HG02610 (cell line): ENCODE measurements at regions not wholly inside any gene's neighbourhood (a gene's known extent, or its start where the extent isn't known, plus 50 kb on each side); places are given as distances from the start of the nearest gene placed in this dataset.
"Not testable (repeated sequence)": the region's sequence is repeated elsewhere in the genome, so short reads cannot be mapped to it uniquely, and the experiment has no call there.

Experiments used
- ATAC-seq: cut with Tn5 transposase; IDR thresholded peaks from one replicate; pipeline ENCODE4 v1.9.1; 2021; ENCODE audit warnings: mild to moderate bottlenecking, moderate library complexity; ENCODE audit not compliant: unreplicated experiment

DNA sequence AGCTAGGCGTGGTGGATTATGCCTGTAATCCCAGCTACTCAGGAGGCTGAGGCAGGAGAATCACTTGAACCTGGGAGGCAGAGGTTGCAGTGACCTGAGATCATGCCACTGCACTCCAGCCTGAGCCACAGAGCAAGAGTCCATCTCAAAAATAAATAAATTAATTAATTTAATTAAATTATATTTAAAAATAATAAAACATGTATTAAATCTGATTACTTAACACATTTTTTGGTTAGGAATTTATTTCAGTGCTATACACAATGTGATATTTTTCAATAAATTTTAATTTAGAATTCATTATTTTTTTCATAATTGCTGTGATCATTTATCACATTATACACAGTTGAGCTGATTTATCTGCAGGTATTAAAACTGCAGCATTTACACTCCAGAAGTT lies 1101.5 kb upstream of the MIR17HG start:
- ATAC-seq, result no peak

DNA sequence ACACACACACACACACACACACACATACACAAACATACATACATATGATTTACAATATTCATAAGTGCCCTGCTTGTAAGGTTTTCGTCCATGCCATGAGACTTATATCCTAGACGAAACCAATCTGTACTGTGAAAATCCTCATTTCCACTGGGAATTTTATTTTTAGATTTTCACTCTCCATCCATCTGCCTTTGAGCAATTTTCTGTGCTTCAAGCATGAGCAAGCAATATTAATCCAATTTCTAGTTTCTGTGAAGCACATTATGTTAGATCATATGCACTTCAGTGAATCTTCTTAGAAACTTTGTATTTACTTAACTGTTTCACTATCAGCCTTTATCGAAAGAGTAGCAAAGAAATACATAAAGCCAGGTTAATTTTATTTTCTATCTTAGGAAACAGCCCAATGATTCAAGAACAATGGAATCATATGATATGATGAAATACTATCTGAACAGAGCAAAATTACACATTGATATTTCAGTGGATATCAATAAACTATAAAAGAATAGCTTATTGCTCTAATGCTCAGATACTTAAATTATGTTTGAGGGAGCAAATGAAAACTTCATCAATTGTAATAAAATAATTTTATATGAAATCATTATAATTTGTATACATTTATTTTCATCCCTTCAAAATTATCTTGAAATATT lies 1100.7 kb upstream of the MIR17HG start:
- no peak for ATAC-seq

DNA sequence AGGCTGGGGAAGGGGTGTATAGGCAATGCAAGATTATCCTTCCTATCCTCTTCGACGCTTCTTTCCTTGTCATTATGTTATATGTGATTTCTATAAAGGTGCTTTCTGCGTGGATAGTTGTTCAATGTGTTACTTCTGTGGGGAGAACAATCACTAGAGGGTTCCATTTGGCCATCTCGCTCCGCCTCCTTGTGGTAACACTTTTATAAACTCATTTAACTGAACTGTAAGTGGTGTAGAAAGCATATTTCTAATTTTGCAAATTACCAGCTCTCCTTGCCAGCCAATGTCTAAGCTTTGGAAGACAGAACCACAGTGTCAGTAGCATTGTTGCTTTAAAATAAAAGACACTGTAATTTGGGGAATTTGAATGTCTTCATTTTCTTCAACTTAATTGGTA lies 1093.7 kb upstream of the MIR17HG start:
- no peak for ATAC-seq

DNA sequence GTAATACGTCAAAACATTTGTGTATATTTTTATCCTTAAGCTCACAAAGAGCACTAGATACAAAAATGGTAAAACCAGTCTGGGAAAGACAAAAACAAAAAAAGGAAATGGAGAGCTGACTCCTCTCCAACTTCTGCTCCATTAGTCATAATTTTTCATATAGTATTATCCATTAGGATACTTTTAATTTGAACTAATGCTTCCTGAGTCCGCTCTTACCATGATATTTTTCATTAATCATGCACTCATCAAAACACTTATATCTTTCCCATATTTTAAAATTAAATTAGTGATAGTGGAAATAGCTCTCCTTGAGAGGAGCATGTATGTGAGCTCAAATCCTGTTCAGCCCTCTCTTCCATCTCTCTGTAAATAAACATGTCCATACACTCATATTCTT lies 1093.0 kb upstream of the MIR17HG start:
- no peak for ATAC-seq

DNA sequence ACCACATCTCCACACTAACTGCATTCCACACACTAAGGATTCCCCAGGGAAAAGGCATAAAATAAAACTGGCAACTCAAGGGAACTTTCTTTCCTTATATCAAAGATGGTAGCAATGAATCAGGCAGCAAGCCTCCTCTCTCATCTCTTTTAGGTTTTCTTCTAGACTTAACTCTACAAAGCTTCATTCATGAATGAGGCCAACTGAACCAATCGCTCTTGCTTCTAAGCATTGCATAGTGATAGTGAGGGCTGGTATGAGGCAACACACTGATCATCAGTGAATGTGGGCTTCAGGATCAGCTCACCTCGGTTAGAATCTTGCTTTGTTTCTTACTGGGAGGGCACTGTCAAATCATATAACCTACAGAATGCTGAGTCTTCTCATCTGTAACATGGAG lies 1090.7 kb upstream of the MIR17HG start:
- no peak for ATAC-seq

DNA sequence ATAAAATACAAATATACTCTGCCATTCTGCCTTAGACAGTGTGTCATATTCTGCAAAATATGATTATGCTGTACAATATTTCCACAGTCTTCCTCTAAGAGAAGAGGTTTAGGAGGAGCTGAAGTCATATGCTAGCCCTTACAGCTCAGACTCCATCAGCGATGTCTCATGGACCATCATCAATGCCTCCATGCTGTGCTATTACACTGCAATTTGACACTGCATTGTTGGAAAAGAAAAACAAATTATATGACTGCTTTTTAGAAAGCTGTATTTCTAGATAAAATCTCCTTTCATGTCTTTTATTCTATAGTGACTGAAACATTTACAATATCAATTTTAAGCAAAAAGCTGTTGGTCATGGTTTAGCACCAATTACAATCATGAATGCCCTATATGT lies 1089.4 kb upstream of the MIR17HG start:
- ATAC-seq, result no peak

DNA sequence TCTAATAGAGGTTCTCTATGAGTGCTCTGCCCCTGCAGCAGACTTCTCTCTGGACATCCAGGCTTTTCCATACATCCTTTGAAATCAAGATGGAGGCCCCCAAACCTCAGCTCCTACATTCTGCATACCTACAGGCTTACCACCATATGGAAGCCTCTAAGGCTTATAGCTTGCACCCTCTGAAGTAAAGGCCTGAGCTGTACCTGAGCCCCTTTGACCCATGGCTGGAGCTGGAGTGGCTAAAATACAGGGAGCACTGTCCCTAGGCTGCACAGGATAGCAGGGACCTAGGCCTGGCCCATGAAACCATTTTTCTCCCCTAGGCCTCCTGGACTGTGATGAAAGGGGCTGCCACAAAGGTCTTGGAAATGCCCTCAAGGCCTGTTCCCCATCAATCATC lies 1086.1 kb upstream of the MIR17HG start:
- no peak for ATAC-seq

DNA sequence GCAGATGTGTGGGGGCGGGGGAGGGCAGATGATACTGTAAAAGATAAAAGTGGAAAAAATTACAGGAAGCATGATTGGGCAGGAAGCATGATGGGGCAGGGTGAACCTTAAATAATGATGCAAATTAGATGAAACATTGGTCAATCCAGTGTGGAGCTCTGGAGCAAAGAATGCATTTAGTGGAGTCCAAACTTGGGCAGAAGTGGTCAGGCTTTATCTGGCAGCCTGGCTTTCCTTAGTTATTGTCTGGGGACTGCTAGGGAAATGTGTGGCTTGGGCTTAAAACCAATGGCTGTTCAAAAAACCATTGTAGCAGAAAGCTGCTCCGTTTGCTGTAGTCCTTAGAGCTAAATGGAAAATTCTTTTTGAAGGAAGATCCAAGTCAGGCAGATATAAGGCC lies 1077.3 kb upstream of the MIR17HG start:
- no peak for ATAC-seq

DNA sequence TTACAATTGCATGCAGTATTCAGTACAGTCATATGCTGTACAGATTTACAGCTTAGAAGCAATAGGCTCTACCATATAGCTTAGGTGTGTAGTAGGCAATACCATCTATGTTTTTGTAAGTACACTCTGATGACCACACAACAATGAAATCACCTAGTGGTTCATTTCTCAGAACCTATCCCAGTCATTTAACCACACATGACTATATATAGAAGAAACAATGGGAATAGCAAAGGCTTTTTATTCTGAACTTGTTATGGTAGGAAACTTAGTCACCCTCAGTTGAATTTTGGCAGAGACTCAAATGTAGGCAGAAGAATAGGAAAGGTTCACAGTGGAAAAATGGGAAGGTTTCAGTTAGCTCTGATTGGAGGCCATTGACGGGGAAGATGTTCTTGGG lies 1075.1 kb upstream of the MIR17HG start:
- ATAC-seq, result no peak

DNA sequence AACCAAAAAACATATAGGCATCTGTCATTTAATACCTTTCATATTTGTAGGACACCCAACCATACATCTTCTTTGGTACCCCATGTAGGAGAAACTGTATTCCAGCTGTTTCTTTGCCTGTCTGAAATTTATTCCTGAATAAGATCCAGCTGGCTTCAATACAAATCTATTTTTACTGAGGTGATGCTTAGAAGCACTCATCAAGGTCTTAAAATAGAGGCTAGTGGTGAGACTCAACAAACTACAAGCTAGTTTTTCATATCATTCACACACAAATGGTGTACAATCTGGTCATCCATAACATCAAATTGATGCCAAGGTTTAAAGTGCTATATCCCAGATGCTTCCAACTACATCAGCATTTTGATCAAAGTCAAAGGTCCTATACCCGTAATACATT lies 1071.3 kb upstream of the MIR17HG start:
- ATAC-seq, result no peak

DNA sequence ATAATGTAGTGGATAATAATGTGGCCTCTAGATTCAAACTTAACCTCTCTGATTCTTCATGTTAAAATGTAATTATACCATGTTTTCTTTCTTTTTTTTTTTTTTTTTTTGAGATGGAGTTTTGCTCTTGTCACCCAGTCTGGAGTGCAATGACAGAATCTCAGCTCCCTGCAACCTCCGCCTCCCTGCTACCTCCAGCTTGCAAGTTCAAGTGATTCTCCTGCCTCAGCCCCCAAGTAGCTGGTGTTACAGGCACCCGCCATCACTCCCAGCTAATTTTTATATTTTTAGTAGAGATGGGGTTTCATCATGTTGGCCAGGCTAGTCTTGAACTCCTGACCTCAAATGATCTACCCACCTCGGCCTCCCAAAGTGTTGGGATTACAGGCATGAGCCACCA lies 1069.3 kb upstream of the MIR17HG start:
- not testable (repeated sequence) for ATAC-seq

DNA sequence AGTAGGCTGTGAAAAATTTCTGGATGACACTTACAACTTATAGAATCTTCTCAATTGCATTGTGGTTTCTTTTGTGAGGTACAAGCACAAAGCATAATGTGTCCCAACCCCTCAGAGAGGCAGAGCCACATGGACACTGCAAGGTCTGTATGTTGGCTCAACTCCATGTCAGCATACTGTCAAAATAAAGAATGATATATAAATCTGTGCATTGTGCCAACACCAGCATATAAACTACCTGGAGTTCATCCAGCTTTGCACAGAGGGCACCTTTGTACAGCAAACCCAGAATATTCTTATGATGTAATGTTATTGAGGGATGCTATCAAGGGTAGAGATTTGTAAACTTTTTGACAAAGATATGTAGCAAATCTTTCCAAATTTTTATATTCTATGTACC lies 1065.8 kb upstream of the MIR17HG start:
- ATAC-seq, result no peak

DNA sequence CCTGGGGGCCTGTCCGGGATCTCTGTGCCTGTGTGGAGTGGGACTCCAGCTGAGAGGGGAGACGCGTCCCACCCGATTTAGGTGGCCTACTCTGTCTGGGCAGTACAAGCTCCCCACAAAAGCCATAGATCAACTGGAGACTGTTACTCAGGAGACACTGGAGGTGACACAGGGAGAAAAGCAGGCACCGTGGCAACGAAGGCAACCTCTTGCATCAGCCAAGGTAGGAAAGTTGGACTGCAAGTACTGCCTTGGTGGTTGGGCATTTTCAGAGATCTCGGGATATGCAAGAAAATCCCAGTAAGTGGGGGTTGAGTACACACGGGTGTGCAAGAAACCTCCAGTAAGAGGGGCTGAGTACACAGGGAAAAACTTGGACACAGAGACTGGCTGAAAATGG lies 1060.0 kb upstream of the MIR17HG start:
- ATAC-seq, result no peak

DNA sequence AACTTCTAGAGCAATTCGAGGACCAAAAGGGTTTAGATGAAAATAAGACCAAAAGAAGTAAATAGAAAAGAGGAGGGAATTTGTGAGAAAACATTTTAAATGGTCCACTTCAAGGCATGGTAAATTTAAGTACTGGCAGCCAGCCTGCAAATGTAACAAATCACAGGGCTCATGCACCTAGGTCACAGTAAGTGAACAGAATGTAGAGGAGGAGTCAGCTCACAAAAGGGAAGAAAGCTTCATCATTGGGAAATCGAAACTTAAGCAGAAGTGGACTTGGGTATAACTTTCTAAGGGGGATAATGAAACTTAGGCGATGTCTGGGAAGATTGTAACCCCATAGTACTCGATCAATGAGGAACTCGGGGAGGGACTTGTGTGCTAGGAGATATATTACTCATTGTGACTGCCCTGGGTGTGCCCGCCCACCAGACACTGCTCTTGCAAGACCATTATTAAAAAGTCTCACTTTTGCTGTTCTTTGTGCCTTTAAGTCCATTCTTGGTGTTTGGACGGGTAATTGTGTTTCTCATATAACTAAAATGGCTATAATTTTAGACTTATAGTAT lies 1053.6 kb upstream of the MIR17HG start:
- no peak for ATAC-seq

DNA sequence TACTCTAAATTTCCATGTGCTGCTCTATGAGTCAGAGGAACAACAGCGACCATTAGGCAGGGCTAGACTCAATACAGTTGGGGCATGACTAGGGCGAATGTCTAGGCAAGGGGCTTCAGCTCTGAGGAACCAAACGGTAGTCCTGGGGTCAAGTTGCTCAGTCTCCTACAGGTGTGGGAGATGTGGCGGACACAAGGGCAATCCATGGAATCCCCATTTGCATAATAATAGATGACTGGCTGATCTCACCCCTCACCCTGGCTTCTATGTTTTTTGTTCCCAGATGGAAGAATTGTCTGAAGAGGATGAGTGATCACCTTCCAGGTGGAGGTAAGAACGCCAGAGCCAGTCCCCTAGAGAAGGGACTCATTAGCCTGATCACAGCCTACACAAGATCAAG lies 1048.2 kb upstream of the MIR17HG start:
- no peak for ATAC-seq

DNA sequence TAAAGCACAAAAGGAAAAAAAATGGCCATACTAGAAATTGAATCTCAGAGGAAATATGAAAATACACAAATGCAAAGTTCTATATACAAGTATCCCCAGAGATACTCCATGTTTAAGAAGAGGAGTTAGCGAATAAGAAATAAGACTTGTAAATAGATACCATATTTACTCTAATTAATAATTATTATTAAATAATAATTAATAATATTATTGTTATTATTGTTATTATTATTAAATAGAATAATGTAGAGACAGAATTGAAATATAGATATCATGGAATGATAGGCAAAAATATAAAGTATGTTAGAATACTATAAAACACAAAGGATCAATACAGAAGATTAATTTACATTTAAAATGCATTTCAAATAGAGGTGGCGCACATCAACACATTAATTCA lies 1047.5 kb upstream of the MIR17HG start:
- no peak for ATAC-seq

DNA sequence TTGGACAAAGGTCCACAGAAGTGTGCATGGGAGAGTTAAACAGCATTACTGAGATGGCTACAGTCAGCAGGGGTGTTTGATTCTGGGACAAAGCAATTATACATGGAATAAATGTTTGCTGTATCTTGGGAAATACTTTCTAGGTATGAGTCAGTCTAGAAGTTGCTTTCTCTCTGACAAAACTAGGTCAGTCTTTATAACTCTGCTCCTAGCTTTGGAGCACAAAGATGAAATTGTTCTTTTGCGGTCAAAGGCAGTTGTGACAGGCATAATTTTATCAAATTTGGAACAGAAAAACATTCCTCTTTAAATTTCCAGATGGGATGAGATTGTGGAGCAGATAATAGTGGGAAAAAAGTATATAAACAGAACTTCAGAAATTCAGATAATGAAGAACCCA lies 1045.4 kb upstream of the MIR17HG start:
- ATAC-seq, result no peak

DNA sequence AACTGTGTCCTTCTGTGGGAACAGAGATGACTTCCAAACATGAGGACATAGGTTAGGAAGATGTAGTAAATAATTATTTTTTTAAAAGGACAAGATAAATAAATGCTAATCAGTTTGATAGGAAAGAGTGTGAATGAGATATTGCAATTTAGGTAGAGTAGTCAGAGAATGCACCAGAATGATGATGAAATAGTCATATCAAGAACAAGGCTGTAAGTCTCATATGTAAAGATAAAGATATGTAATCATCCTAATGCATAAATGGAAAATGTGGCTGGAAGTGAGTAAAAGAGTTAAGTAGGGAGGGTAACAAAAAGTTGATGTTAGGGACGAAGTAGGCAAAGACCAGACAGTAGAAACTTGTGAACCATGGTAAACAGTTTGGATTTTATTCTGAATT lies 1041.7 kb upstream of the MIR17HG start:
- ATAC-seq, result no peak

DNA sequence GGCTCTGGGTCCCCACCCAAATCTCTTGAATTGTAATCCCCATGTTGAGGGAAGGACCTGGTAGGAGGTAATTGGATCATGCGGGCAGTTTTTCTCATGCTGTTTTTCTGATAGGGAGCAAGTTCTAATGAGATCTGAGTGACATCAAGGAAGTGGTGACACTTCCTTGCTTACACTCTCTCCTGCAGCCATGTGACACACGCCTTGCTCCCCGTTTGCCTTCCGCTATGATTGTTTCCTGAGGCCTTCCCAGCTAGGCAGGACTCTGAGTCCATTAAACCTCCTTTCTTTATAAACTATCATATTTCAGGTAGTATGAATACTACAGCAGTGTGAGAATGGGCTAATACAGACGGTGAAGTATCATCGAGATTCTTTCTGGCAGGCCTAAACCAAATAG lies 1040.4 kb upstream of the MIR17HG start:
- ATAC-seq, result no peak

DNA sequence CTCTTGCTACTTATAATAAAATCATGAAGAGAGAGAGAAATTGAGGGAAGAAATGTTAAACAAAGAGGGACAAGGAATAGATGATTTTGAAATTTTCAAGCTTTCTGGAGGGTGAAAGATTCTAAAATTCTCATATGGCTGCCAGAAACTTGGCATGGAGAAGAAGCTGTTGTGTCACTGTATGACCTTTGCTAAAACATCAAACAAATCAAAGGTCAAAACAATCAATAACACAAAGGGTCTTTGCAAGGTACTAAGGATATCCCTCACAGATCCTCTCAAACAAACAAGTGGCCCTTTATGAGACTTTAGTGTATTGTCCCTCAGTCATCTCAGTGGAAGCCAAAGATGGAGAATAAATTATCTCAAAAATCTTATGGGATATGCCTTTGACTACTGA lies 1039.2 kb upstream of the MIR17HG start:
- ATAC-seq, result no peak

DNA sequence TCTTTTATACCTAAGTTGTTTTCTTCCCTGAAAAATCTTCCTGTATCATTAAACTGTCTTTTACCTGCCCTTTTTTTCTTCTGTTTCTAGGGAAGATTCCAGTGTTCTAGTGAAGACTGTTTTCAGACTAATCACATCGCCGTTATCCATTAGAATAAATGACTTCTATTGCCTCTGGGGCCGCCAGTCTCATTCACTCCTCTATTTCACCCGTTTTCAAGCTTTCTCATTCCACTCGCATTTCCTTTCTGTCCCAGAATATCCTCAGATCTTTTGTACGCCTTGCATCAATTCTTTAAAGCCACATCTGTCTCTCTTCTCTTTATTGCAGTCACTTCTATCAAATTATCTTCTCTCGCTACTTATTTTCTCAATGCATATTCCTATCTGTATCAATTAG lies 1035.6 kb upstream of the MIR17HG start:
- no peak for ATAC-seq

DNA sequence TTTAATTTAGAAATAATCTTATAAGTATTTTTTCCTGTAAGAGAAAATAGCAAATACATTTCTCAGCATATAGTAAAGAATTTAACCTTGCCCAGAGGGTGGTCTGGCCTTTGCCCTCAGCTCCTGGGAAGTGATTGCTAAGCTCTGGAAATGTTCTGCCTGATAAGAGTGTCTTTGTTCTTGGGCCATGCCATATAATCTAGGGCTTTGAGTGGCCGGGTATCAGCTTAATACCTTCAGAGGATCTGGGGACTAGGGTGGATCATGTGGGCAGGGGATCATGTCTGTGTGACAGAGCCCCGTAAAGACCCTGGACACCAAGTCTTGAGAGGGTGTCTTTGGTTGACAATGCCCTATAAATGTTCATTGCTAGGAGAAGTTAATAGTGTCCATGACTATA lies 1032.4 kb upstream of the MIR17HG start:
- no peak for ATAC-seq

DNA sequence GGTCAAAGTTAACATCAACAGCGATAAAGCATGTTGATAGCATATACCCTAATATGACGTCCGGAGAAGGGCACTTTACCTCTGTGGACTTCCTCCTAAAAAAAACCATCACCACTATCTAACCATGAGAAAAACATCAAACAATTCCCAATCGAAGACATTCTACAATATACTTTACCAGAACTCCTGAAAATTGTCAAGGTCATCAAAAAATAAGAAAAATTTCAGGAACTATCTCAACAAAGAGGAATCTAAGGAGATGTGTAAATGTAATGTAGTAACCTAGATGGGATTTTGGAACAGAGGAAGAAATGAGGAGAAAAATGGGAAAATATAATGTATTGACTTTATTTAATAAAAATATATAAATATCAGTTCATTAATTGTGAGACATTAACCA lies 1026.8 kb upstream of the MIR17HG start:
- no peak for ATAC-seq
